GM23248 (cell line): ENCODE measurements at regions not wholly inside any gene's neighbourhood (a gene's known extent, or its start where the extent isn't known, plus 50 kb on each side); places are given as distances from the start of the nearest gene placed in this dataset.

ENCODE experiments used
- EZH2 ChIP-seq: fragments of 200-600 bp; sonication (generic); IDR thresholded peaks from 2 replicates; pipeline ENCODE4 v1.6.1; 2018; ENCODE audit warnings: antibody characterized with exemption, mild to moderate bottlenecking; ENCODE audit not compliant: insufficient read depth, poor library complexity, severe bottlenecking
- EZH2phosphoT487 ChIP-seq: fragments of 200-600 bp; sonication (generic); IDR thresholded peaks from 2 replicates; pipeline ENCODE4 v1.6.1; 2018; ENCODE audit warnings: antibody characterized with exemption, moderate library complexity, mild to moderate bottlenecking, low read depth; ENCODE audit not compliant: insufficient read depth

DNA sequence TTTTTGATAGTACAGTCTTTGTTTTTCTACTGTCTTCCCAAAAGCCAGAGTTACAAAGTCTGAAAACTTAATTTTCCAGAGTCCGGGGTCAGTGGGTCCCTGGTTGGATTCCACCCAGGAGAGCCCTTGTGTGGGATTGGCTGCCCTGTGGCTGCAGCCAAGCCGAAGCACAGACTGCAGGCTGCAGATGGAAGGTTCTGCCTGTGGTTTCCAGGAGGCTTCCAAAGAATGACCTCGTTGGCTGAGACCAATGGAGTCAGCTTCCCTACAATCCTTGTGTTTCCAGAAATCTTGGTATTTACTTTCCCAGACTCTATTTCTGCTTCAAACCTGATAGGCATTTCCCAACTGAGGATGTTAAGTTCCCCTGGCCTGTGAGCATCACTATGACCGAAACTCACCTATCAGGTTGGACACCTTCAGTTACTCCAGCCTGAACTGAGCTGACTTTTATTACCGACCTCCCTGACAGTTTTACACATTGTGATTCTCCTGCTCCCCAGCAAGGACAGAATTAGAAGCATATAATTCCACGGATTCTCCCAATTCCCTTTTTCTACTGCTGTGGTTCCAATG, 117.5 kb upstream of the CCDC68 start:
- TF ChIP-seq EZH2 (no peak), EZH2phosphoT487 (no peak)
